Glutamatergic neuron (in vitro differentiated cells): ENCODE measurements at regions not wholly inside any gene's neighbourhood (a gene's known extent, or its start where the extent isn't known, plus 50 kb on each side); places are given as distances from the start of the nearest gene placed in this dataset.

ENCODE experiments used
- DNase-seq: peaks from one replicate; pipeline ENCODE4 v3.0.0; 2022
- H3K27ac Mint-ChIP-seq: one replicate; pipeline ENCODE4 v1.8.0; 2020; ENCODE audit warnings: mild to moderate bottlenecking, mixed read lengths, inconsistent platforms; ENCODE audit not compliant: unreplicated experiment
- H3K27me3 Mint-ChIP-seq: one replicate; pipeline ENCODE4 v1.8.0; 2020; ENCODE audit warnings: mild to moderate bottlenecking, moderate library complexity, mixed read lengths, inconsistent platforms; ENCODE audit not compliant: unreplicated experiment
- H3K36me3 Mint-ChIP-seq: one replicate; pipeline ENCODE4 v1.8.0; 2020; ENCODE audit warnings: mild to moderate bottlenecking, mixed read lengths, inconsistent platforms; ENCODE audit not compliant: unreplicated experiment
- H3K4me1 Mint-ChIP-seq: one replicate; pipeline ENCODE4 v1.8.0; 2020; ENCODE audit warnings: mild to moderate bottlenecking, low read depth, mixed read lengths, inconsistent platforms; ENCODE audit not compliant: unreplicated experiment
- H3K4me3 Mint-ChIP-seq: one replicate; pipeline ENCODE4 v1.8.0; 2020; ENCODE audit warnings: mild to moderate bottlenecking, mixed read lengths, inconsistent platforms; ENCODE audit not compliant: unreplicated experiment
- H3K9me3 Mint-ChIP-seq: one replicate; pipeline ENCODE4 v1.8.0; 2020; ENCODE audit warnings: mild to moderate bottlenecking, moderate library complexity, mixed read lengths, inconsistent platforms; ENCODE audit not compliant: unreplicated experiment
- TF ChIP-seq, protein P1 (sequence below): fragments of 200-600 bp; sonication (generic); IDR thresholded peaks from one replicate; pipeline ENCODE4 v1.5.0; 2021; ENCODE audit not compliant: partially characterized antibody, unreplicated experiment

DNA sequence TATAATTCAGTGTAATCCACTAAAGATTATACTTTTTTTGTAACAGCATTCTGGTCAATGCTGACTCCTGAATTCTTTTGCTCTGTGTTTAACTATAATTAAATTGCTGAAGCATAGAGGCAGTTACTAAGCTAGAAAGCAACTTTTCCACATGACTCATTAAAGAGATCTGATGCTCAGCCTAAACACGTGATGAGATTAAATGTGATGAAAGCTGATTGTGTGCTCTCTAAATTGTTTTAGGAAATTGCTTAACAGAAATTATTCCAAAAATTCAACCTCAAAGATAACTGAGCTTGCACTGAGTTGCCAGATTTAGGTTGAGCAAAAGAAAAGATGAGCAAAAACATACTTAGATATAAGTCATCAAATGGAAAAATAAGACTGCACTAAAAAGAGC is 1033.6 kb downstream of the FAM181B start:
- Mint-ChIP-seq H3K27ac (no peak overlapping the region), H3K4me3 (no peak overlapping the region), H3K36me3 (peaks cover 12% of the 10 kb centered on the region), H3K4me1 (no peaks in the 10 kb centered on the region), H3K9me3 (peaks cover 6% of the 10 kb centered on the region), H3K27me3 (no peaks in the 10 kb centered on the region)
- DNase-seq = no peak
- TF ChIP-seq, protein P1, sequence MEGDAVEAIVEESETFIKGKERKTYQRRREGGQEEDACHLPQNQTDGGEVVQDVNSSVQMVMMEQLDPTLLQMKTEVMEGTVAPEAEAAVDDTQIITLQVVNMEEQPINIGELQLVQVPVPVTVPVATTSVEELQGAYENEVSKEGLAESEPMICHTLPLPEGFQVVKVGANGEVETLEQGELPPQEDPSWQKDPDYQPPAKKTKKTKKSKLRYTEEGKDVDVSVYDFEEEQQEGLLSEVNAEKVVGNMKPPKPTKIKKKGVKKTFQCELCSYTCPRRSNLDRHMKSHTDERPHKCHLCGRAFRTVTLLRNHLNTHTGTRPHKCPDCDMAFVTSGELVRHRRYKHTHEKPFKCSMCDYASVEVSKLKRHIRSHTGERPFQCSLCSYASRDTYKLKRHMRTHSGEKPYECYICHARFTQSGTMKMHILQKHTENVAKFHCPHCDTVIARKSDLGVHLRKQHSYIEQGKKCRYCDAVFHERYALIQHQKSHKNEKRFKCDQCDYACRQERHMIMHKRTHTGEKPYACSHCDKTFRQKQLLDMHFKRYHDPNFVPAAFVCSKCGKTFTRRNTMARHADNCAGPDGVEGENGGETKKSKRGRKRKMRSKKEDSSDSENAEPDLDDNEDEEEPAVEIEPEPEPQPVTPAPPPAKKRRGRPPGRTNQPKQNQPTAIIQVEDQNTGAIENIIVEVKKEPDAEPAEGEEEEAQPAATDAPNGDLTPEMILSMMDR = no peak

DNA sequence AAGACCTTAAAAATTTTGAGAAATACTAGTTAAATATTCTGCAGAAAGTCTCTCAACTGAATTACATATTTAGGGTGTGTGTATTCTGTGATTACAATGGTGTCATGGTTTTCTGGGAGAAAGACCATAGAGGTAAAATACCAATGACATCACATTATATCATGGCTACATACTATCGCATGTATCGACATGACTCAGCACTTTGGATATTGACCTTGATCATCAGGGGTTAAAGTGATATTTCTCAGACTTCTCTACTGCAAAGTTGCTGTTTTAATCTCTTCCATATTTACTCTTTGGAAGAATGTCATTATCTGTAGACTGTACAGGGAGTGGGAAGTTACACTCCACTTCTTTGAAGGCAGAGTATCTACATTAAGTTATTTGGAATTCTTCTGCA is 1046.6 kb downstream of the FAM181B start:
- no peak for DNase-seq
- H3K27me3 Mint-ChIP-seq = no peaks in the 10 kb centered on the region
- no peaks in the 10 kb centered on the region for H3K9me3 Mint-ChIP-seq
- no peaks in the 10 kb centered on the region for H3K4me1 Mint-ChIP-seq
- no peak overlapping the region for H3K4me3 Mint-ChIP-seq
- H3K27ac Mint-ChIP-seq = no peak overlapping the region
- H3K36me3 Mint-ChIP-seq = no peaks in the 10 kb centered on the region
- TF ChIP-seq, protein P1 = no peak

DNA sequence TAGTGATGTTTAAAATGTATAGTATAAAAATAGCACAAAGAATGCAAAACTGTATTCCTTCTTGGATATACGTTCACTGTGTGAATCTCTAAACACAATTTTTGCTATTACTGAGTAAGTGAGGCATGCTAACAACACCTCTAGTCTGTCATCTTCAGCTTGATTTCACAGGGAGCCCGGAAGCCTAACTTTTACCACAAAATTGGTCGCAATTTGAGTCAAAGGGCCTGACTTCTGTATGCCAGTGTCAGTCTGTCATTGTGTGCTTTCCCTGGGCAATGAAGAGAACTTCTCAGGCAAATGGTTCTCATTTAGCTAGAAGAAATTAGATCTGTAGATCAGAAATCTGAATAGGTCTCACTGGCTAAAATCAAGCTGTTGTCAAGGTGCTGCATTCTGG is 1059.5 kb downstream of the FAM181B start:
- Mint-ChIP-seq H3K4me3 (no peak overlapping the region), H3K9me3 (no peaks in the 10 kb centered on the region), H3K27me3 (no peaks in the 10 kb centered on the region), H3K36me3 (peaks cover 5% of the 10 kb centered on the region), H3K27ac (no peak overlapping the region), H3K4me1 (no peaks in the 10 kb centered on the region)
- TF ChIP-seq, protein P1 = no peak
- no peak for DNase-seq

DNA sequence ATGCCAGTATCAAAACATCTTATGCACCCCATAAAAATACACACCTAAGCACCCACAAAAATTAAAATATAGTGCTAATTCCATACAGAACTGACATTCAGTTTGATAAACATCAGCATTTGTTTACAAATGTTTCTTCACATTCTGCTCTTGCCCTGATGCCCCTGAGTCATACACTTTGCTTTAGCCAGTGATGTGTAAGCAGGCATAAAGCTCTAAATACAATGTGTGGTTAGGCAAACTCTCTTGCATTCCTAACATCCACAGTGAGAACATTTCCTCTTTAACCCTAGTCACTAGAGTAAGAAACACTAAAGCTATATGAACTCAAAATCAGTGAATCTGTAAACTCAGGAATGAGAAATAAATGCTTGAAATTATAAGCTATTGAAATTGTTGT is 1060.7 kb downstream of the FAM181B start:
- H3K4me3 Mint-ChIP-seq = no peak overlapping the region
- H3K27me3 Mint-ChIP-seq = no peaks in the 10 kb centered on the region
- no peak overlapping the region for H3K27ac Mint-ChIP-seq
- TF ChIP-seq, protein P1 = no peak
- H3K36me3 Mint-ChIP-seq = peaks cover 5% of the 10 kb centered on the region
- H3K9me3 Mint-ChIP-seq = no peaks in the 10 kb centered on the region
- DNase-seq = no peak
- H3K4me1 Mint-ChIP-seq = no peaks in the 10 kb centered on the region

DNA sequence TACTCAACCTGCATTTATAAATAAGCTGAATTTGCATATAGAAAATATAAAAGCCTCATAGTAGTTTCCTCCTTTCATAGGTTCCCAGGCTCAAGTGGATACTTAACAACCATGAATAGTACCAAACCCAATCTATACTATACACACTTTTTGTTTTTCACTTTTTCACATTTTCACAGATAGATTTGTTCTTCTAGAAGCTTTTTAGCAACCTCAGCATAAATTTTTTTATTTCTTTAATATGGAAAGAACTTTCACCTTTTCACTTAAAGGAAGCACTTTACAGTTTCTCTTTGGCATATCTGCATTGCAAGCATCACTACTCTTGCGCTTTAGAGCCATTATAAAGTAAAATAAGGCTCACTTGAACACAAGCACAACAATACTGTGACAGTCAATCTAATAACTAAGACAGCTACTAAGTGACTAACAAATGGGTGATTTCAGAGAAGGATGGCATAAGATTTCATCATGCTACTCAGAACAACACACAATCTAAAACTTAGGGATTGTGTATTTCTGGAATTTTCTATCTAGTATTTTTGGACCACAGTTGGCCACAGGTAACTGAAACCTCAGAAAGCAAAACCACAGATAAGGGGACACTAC is 1063.6 kb downstream of the FAM181B start:
- TF ChIP-seq, protein P1 = no peak
- Mint-ChIP-seq H3K27me3 (no peaks in the 10 kb centered on the region), H3K4me3 (no peak overlapping the region), H3K36me3 (no peaks in the 10 kb centered on the region), H3K4me1 (no peaks in the 10 kb centered on the region), H3K27ac (no peak overlapping the region), H3K9me3 (no peaks in the 10 kb centered on the region)
- no peak for DNase-seq
